GM18861 (cell line): ENCODE measurements at regions not wholly inside any gene's neighbourhood (a gene's known extent, or its start where the extent isn't known, plus 50 kb on each side); places are given as distances from the start of the nearest gene placed in this dataset.
A peak's percentile ranks its signal among the peaks of the same experiment; 100 is the strongest.

Experiments used
- ATAC-seq: cut with Tn5 transposase; IDR thresholded peaks from one replicate; pipeline ENCODE4 v1.9.1; 2021; ENCODE audit not compliant: unreplicated experiment

DNA sequence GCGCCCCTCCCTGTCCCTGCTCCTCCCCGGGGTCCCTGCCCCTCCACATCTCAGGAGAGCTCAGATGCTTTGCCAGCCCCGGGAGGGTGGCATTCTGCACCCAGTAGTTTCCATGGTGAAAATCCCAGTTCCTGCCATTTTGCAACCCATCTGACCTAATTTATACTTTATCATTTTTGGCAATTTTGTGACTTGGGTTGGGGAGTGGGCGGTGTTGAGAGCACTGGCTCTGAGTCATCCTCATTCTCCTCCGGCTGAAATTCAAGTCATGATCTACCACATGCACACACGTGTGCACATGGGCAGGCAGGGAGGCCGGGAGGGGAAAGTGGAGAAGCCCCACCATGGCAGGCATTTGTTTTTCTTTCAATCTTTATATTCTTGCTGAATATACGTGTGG is 208.6 kb downstream of the URI1 start:
- ATAC-seq = no peak

DNA sequence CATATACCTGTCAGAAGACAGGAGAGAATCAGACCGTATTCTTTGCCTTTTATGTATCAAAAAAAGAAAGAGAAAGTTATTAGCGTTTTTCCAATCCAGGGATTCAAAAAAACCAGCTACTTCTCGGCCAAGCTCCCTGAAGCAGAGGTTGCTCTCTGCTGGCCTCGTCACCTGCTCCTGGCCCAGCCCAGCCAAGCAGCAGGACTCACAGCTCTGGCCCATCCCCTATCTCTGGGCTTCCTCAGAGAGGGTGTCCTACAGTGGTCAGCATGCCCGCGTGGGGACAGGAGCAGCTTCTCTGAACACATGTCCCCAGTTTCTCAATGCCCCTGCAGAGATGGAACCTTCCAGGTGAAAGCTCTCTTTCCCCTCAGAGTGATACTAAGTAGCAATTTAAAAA is 209.0 kb downstream of the URI1 start:
- ATAC-seq = no peak

DNA sequence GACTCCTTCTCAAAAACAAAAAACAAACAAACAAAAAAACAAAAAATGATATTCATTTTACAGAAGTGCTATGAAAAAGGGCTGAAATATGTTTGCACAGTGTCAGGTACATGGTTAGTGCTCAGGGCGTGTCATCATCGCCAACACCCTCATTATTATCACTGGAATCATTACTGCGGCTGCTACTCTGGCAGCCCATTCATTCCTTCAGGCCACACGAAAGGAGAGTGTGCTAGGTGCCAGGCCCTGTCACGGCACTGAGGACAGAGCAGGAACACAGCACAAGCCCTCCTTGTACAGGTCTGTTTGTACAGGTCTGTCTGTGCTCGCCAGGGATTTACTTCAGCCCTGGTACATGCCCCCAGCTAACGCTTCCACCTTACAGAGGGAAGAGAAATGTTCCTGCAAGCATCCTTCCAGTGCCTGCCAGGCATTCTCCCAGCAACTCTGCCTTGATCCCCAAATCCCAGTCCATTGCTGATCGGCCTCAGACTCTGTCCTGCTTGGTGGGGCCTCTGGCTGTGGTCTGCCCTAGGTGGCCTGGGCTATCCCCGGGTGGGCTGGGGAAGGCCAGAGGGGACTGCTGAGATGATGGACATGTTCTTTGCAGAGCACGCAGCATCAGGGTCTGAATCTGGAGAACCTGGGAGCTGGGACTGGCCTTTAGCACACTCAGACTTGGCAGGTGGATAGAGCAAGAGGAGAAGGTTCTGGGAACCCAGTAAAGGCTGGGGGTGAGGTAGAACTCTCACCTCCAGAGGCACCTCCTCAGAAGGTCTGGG is 210.7 kb downstream of the URI1 start:
- ATAC-seq = no peak

DNA sequence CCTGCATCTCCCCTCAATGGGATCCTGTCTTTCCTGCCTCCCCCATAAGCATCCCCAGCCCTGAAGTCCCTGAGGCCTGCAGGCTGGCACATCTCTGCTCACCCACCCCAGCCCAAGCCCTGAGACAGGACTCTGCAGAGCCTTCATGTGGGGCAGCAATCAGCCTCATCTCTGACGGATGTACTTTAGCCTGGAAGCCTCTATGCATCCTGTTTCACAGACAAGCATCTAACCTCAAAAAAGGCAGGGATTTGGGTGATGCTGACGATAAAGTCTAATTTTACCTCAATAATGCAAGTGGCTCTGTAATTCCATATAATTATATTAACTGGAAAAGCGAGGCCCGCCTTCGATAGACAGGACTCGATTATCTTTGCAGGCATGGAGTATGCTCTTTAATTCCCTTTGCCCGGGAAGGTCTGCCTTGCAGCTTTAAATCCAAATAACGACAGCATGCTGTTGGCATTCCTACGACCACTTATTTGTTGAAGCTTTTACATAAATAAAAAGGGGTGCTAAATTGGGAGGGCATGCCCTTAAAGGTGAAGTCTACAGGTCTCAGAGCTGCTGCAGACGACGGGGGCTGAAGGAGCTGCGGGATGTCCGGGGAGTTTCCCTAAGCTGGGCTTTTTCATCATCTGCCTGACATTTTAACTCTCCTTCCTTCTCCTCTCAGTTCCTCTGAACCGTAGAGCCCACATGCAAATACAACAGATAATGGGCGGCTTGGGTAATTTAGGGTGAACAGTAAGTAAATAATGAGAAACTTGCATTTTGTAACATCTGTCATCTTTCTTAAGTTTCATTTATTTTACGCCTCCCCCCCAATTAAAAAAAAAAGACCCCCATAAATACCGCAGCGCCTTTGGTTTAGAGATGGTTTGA is 211.5 kb downstream of the URI1 start:
- ATAC-seq = peak; percentile 84

DNA sequence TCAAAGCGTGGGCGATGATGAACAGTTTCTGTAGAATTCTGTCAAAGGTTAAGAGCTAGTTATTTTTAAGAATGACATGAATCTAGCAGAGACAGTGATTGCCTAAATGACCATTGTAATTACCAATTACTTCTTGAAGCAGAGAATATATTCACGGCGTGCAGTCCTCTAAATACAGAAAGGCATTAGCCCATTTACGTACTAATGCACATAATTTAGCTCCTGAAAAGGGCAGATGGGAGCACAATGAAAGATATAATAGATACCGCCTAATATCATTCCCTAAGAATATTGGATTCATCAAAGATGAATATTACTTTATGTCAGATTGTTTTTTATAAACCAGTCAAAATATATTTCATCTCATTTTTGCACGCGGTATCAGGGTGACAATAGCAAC is 212.4 kb downstream of the URI1 start:
- ATAC-seq = no peak

DNA sequence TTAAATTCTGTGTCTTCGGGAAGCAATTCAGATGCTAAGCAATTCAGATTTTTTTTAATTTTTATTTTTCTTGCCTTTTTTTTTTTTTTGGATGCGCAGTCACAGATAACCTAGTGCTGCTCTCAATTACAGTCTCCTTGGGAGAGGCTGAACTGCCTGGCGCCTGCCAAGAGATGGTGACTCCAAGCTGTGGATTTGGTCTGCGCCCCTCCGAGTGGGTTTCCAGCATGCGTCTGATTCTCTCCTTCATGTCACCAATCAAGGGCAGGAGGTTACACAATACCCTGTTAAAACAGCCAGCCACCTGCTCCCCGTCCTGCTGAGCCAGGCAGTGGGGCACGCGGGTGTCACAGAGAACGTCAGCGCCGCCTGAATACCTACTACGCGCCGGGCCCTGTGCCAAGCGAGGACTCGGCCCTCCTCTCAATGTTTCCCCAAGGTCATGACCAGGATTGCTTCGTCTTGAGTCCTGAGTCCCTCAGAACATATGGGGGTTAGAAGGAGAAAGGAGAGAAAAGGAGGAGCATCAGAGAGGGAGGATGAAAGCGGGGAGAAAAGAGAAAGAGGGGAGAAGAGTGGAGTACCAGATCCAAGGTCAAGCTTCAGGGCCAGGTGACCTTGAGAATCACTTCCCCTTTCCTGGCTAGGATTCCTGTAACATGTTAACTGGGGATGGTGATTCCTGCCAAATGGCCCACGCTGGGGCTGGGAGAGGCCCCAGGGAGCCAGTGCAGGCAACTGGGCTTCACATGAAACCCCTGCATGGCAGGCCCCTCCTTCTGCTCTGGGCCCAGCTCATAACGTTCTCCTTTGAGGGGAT is 213.6 kb downstream of the URI1 start:
- ATAC-seq = no peak

DNA sequence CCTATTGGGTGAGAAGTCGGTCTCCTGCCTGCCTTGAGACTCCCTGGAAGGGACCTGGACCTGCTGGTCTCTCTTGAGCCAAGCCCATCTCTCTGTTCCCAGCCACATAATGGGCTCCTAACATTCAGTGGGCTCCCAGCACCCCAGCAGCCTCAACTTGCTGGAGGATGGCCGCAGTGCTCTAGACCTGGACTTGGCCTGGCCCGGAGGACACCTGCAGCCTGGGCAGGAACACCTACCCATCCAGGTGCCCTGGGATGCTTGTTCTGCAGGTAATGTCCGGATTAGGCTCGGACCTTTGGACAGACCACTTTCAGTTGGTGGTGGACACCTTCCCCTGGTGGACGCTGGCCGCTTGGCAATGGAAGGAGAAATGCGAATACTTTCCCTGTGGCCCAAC is 214.6 kb downstream of the URI1 start:
- ATAC-seq = no peak

DNA sequence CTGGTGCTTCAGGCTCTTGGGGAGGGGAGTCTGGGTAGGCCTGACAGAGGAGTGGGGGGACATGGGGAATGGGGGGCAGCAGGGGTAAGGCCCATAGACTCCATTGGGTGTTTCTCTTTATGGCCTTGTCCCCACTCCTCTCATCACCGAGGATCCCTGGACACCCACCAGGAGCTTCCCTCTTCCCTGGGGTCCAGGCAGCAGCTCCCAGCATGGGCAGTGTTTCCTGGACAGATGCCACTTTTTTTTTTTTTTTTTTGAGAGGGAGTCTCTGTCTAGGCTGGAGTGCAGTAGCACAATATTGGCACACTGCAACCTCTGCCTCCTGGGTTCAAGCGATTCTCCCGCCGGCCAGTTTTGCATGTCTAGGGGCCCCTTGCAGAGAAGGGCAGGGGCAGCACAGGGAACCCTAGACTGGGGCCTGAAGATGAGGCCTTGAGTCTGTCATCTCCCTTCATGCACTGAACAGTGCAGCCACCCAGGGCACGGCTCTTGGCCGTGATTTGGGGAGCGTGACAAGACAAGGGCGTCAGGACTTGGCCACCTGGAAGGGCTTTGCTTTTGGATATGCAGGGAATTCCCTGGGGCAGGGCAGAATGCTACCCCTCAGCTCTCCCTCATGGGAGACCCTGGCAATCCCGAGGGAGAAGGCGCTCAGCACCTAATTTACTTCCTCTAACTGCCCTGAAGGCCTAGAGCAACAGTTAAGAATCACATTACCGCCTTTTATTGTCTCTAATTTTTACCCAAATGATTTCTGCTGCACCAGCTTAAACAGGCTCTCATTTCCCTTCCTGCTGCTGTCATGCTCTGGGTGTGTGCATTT is 213.9 kb upstream of the ZNF536 start:
- no peak for ATAC-seq

DNA sequence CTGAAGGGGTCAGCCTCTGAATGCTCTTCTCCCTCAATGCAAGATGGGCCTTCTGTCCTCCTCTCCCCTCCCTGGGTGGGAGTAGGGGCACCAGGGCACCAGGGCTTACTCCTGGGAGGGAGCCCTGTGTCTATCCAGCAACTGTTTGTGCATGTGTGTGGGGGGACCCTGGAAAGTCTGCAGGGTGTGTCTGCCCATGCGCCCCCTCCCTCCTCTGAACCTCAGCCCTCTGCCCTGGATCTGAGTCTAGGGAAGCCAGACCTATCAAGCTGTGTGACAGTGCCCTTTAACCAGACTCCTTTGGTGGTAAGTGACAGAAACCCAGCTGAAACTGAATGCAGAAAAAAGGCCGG is 213.3 kb upstream of the ZNF536 start:
- no peak for ATAC-seq

DNA sequence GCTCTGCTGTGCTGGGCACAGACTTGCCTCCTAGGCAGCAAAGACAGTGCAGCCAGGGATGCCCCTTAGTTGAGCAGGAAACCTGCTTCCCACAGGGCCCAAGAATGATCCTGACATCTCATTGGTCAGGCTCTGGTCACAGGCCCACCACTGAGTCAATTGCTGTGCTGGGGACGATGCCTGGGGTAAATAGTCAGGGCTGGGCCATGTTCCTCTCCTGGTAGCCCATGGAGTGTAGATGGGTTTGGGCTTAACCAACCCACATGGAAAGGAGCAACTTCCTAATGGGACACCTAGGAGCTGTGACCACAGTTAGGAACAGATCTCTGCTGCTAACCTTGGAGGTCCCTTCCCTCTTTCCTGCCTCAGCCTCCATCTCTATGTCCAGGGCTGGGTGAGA is 212.5 kb upstream of the ZNF536 start:
- ATAC-seq = no peak

DNA sequence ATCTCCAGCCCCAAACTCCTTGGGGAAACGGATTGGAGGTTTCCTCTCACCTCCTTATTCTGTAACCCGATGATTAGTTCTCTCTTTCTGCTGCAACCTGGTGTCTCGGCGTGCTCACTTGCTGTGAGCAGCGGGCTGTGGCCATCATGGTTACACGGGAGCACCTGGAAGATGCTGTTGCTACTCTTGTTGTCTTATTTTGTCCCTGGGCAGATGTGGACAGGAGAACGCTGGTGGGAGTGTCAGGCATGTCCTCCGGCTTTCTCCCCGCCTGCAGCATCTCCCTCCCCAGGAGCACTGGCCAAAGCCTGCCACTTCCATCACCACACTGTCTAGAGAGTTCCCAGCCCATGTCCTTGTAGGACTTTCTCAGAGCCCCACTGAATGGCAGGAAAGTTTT is 211.8 kb upstream of the ZNF536 start:
- ATAC-seq = no peak

DNA sequence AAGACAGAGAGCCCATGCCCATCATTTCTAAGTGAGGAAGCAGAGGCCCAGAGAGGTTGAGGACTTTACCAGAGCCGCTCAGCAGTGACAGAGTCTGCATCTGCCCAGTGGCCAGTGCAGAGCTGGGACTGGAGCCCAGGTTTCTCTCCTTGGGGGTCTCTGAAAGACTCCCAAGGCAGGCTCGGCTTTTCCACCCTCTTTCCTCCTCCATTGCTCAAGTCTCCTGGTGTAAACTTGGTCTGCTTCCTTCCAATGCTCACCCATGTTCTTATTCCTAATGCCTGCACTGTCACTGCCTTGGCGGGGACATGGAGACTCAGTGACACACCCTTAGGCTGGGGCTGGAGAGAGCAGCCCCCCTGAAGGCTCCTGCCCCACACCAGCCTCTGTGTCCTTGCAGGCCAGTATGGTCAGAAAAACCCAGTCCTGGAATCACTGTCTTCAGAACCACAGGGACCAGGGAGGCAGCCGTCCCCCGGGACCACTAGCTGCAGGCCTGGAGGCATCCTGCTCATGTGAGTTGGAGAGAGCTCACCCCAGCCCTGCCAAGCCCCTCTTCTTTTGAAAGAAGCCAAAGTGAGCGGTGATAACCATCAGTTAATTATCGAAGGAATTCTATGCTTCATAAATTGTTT is 211.0 kb upstream of the ZNF536 start:
- ATAC-seq = no peak

DNA sequence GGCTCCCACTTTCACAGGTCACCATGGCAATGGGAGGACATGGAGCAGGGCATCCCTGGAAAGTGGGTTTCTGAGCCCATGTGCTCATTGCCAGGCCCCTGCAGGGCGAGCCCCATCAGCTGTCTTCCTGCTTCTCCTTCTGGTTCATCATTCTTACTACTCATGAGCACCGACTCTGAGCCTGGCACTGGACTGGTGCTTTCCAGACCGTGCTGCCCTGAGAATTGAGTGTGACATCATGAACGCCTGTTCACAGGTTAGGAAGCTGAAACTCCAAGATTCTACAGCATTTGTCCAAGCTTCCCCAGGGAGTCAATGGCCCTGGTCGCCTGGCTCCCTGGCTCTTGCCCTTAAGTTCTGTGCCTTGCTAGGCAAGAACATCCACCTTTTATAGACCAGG is 210.4 kb upstream of the ZNF536 start:
- no peak for ATAC-seq

DNA sequence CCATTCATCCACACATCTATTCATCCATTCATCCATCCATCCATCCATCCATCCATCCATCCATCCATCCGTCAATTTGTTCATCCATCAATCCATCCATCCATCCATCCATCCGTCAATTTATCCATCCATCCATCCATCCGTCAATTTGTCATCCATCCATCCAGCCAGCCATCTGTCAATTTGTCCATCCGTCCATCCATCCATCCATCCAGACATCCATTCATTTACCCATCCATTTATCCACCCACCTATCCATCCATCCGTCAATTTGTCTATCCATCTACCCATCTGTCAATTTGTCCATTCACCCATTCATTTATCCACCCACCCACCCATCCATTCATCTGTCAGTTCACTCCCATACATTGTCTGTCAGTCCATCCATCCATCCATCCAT is 209.5 kb upstream of the ZNF536 start:
- ATAC-seq = no peak

DNA sequence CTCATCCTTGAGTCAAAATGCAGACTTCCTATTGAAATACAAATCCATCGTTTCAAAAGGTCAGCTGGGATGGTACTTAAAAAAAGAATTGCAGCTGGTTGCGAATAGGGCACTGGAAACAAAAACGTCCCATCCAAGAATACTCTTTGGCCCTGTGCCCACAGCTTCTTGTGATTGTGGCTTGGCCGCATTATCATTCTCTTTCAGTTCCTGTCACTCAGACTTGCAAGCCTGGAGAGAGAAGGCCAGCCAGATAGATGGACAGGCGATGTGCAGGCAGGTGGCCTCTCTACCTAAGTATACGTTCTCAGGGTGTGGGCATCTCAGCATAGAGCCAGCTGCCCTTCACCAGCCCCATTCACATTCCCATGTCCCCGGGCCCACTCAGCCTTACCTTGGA is 208.5 kb upstream of the ZNF536 start:
- no peak for ATAC-seq

DNA sequence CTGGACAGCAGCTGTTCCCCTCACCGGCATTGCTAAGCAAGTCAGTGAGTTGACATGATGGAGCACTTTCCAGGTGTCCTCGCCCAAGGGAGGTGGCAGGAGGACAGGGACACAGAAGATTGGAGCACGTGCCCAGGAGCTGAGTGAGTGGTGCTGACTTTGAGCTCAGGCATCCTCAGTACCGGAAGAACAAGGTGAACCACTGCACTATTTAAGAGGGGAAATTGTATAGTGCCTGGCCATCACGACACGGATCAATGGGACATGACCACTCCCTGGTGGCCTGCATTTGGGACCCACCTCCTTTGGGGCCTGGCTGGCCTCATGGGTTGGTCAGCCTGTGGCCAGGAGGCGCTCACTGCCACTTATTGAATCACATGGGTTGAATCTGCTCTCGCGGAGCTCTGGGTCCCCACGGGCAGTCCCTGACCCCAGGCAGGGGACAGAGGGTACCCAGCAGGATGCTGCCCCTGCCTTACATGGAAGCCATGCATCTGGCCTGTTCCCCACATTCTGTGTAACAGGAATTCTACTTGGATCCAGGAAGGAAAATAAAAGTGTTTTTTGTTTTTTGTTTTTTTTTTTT is 206.9 kb upstream of the ZNF536 start:
- no peak for ATAC-seq

DNA sequence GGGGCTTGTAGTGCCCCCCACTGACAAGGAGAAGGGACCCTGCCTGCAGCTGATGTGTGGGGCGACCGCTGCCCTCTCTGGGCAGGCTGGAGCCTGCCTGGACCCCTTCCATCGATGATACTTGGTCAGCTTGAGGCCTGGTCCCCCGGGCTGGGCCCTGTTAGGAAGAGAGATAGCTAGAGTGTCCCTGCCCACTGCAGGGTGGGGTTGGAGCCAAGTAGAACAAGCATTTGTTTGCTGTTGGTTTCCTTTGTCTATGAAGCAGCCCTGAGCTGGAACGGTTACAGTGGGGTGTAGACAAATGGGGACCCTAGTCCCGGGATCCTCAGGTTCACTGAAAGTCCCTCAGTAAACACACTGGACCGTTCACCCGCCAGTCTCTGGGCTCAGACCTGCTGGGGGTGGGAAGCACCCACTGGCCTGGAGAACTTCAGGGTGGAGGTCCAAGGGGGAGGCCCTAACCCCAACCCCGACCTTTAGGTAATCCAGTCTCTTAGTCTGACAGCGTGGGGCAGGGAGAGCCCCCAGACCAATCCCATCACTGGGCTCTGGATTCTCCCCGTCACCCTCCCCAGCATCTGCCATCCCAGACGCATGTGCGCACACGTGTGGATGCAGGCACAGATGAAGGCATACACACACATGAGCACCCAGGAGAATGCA is 204.8 kb upstream of the ZNF536 start:
- no peak for ATAC-seq

DNA sequence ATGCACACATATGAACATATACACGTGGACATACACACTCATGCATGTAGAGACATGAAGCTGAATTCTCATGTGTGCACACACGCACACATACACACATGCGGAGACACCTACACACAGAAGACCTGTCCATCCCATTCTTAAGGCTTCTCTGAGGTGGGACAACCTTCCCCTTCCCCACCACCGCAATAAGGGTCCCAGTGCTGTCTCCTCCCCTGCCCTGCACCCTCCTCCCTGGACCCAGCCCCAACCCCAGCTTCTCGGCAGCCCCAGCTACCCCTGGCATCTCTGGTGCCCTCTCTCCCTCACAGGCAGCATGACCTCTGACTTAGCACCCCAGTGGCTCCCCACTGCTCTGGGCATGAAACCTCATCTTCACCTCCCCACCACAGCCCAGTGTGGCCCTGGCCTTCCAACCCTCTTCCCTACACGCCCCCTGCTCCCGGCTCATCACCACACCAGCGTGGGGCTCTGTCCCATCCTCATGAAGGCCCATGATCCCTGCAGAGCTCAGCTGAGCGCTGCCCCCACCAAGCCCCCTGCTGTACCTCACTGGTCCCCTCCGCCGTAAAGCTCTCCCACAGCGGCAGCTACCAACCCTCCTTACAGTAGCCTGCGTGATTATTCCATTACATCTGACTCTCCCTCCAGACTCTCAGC is 204.1 kb upstream of the ZNF536 start:
- ATAC-seq = no peak

DNA sequence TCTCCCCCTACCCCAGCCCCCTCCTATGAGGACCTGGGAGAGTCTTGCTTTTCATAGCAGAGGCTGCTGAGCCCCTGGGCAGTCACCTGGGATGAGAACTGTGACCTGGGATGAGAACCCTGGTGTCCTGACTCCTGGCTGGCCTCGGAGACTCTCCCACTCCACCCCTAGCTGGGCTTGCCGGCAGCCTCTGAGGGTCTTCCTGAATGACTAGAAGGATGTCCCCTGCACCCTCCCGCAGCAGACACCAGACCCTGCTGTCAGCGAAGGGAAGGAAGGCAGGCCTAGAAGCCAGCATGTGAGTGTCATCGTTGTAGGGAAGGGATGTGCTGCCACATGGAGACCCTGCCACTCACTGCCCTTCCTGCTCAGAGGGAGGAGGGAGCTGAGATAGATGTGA is 203.4 kb upstream of the ZNF536 start:
- no peak for ATAC-seq
